ENCODE measurements at regions not wholly inside any gene's neighbourhood (a gene's known extent, or its start where the extent isn't known, plus 50 kb on each side); places are given as distances from the start of the nearest gene placed in this dataset.
"Not testable (repeated sequence)": the region's sequence is repeated elsewhere in the genome, so short reads cannot be mapped to it uniquely, and the experiment has no call there.

GRCh38 chrY:23695664-23696328 lies 352.0 kb downstream of the CDY1B start:
- intact Hi-C loops (cut with micrococcal nuclease); DNase-seq; ATAC-seq: not testable (repeated sequence)

GRCh38 chrY:23681960-23682359 lies 365.9 kb downstream of the CDY1B start:
- peak; percentile 35 for ATAC-seq
- intact Hi-C loops (cut with micrococcal nuclease), result not testable (repeated sequence)

GRCh38 chrY:23669858-23670257 lies 378.0 kb downstream of the CDY1B start:
- ATAC-seq, result peak; percentile 98
- DNase-seq; intact Hi-C loops (cut with micrococcal nuclease): not testable (repeated sequence)

More at GRCh38 chrY:23681960-23682359, 365.9 kb downstream of the CDY1B start:
- DNase-seq, result not testable (repeated sequence)

- ATAC-seq; DNase-seq; intact Hi-C loops (cut with micrococcal nuclease): not testable (repeated sequence)
Observed at GRCh38 chrY:23622313-23622712, 403.0 kb downstream of the DAZ2 start.

GRCh38 chrY:23610449-23610848 lies 391.1 kb downstream of the DAZ2 start:
- ATAC-seq, result peak; percentile 36
- DNase-seq; intact Hi-C loops (cut with micrococcal nuclease): not testable (repeated sequence)

GRCh38 chrY:23596509-23596908 lies 377.2 kb downstream of the DAZ2 start:
- peak; percentile 44 for ATAC-seq
- DNase-seq; intact Hi-C loops (cut with micrococcal nuclease): not testable (repeated sequence)

GRCh38 chrY:23590243-23590642 lies 370.9 kb downstream of the DAZ2 start:
- DNase-seq; intact Hi-C loops (cut with micrococcal nuclease); ATAC-seq: not testable (repeated sequence)

- intact Hi-C loops (cut with micrococcal nuclease); DNase-seq; ATAC-seq: not testable (repeated sequence)
Observed at GRCh38 chrY:23588409-23588808, 369.1 kb downstream of the DAZ2 start.
